Muscle of leg (tissue), 3 donors: ENCODE measurements at regions not wholly inside any gene's neighbourhood (a gene's known extent, or its start where the extent isn't known, plus 50 kb on each side); places are given as distances from the start of the nearest gene placed in this dataset.

Source experiments
- DNase-seq: peaks from one replicate; pipeline ENCODE4 v3.0.0; 2013
- H3K27ac ChIP-seq: one replicate; pipeline ENCODE4 v1.5.1; 2013; ENCODE audit warnings: mild to moderate bottlenecking, low read length, control low read depth
- H3K27me3 ChIP-seq: one replicate; pipeline ENCODE4 v1.6.1; 2013; ENCODE audit warnings: low read length; ENCODE audit not compliant: control insufficient read depth, insufficient read depth
- H3K36me3 ChIP-seq: one replicate; pipeline ENCODE4 v1.6.1; 2013; ENCODE audit warnings: low read length; ENCODE audit not compliant: control insufficient read depth, insufficient read depth
- H3K4me1 ChIP-seq: one replicate; pipeline ENCODE4 v1.6.1; 2013; ENCODE audit warnings: low read length; ENCODE audit not compliant: control insufficient read depth, insufficient read depth
- H3K4me3 ChIP-seq: one replicate; pipeline ENCODE4 v1.5.1; 2013; ENCODE audit warnings: low read length, control low read depth
- H3K9me3 ChIP-seq: replicated peaks from 2 replicates; pipeline ENCODE4 v1.6.1; 2013; ENCODE audit warnings: low read depth, low read length; ENCODE audit not compliant: control insufficient read depth
- WGBS: methylation state at CpG from one replicate; pipeline ENCODE4 v1.1.5; 2013; ENCODE audit warnings: missing lambda C conversion rate; ENCODE audit not compliant: insufficient coverage; 5-methylcytosine and 5-hydroxymethylcytosine counted together

GRCh38 chr10:85448716-85449115 lies 917.9 kb downstream of the GRID1 start:
- 58% methylated on average over 4 of the region's 5 CpGs for WGBS
- no peak for DNase-seq
- no peaks in the 10 kb centered on the region for H3K4me1 ChIP-seq
- H3K36me3 ChIP-seq, result no peaks in the 10 kb centered on the region
- H3K4me3 ChIP-seq, result no peak overlapping the region
- H3K9me3 ChIP-seq, result no peaks in the 10 kb centered on the region
- H3K27ac ChIP-seq, result no peak overlapping the region
- no peaks in the 10 kb centered on the region for H3K27me3 ChIP-seq

DNA sequence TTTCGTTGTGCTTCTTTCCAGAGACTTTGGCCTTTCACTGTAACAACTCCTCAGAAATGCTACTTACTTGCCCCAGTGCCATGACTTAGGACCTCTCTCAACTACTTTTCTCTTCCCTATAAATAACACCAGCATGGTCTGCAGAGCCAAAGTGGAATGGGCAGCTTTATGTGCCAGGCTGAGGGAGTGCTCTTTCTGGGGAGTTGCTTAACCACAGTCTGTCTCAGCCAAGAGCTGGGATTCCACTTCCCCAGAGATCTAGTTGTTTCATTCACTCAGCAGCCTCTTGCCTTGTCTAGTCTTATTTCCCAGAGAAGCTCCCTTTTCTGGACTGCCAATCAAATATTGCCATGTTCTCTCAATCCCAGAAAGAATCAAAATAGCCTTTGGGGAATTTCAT lies 912.2 kb downstream of the GRID1 start:
- no peak overlapping the region for H3K4me3 ChIP-seq
- H3K27me3 ChIP-seq, result no peaks in the 10 kb centered on the region
- H3K4me1 ChIP-seq, result no peaks in the 10 kb centered on the region
- H3K9me3 ChIP-seq, result no peaks in the 10 kb centered on the region
- no peak overlapping the region for H3K27ac ChIP-seq
- WGBS, result 100% methylated on average over 1 of the region's 1 CpG
- no peaks in the 10 kb centered on the region for H3K36me3 ChIP-seq
- DNase-seq, result no peak

GRCh38 chr10:85457191-85457590 lies 909.4 kb downstream of the GRID1 start:
- DNase-seq, result no peak
- WGBS, result no CpG with 5 or more reads among the region's 2 CpGs
- Histone ChIP-seq H3K4me1 (no peaks in the 10 kb centered on the region), H3K4me3 (no peak overlapping the region), H3K36me3 (no peaks in the 10 kb centered on the region), H3K9me3 (no peaks in the 10 kb centered on the region), H3K27ac (no peak overlapping the region), H3K27me3 (no peaks in the 10 kb centered on the region)

GRCh38 chr10:85458324-85458723 lies 908.3 kb downstream of the GRID1 start:
- Histone ChIP-seq H3K9me3 (no peaks in the 10 kb centered on the region), H3K27me3 (no peaks in the 10 kb centered on the region), H3K27ac (no peak overlapping the region), H3K4me1 (no peaks in the 10 kb centered on the region), H3K4me3 (no peak overlapping the region), H3K36me3 (no peaks in the 10 kb centered on the region)
- no CpG with 5 or more reads among the region's 3 CpGs for WGBS
- DNase-seq, result no peak

DNA sequence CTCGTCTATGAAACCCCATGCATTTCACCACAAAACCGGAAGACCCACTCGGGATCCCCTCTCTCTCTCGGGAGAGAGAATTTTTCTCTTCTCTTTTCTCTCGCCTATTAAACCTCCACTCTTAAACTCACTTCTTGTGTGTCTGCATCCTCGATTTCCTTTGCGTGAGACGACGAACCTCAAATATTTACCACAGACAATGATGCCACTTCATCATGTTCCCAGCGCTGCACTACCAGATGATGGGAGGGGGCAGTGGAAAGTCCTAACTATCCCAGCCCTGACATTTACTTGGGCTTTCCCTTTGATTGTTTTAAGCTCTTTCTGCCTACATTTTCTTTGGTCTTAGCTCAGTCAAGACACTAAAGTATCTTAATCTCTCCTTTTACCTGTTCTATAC lies 906.7 kb downstream of the GRID1 start:
- Histone ChIP-seq H3K4me1 (no peaks in the 10 kb centered on the region), H3K9me3 (no peaks in the 10 kb centered on the region), H3K27ac (no peak overlapping the region), H3K36me3 (no peaks in the 10 kb centered on the region), H3K4me3 (no peak overlapping the region), H3K27me3 (no peaks in the 10 kb centered on the region)
- no peak for DNase-seq
- 83% methylated on average over 8 of the region's 10 CpGs for WGBS

GRCh38 chr10:85464336-85464735 lies 902.3 kb downstream of the GRID1 start:
- no peak overlapping the region for H3K27ac ChIP-seq
- H3K9me3 ChIP-seq, result peaks cover 2% of the 10 kb centered on the region
- no peak overlapping the region for H3K4me3 ChIP-seq
- no peaks in the 10 kb centered on the region for H3K36me3 ChIP-seq
- no peak for DNase-seq
- no peaks in the 10 kb centered on the region for H3K4me1 ChIP-seq
- 100% methylated on average over 1 of the region's 2 CpGs for WGBS
- no peaks in the 10 kb centered on the region for H3K27me3 ChIP-seq

GRCh38 chr10:85477979-85478378 lies 888.6 kb downstream of the GRID1 start:
- Histone ChIP-seq H3K4me1 (no peaks in the 10 kb centered on the region), H3K9me3 (peaks cover 2% of the 10 kb centered on the region), H3K27me3 (no peaks in the 10 kb centered on the region), H3K4me3 (no peak overlapping the region), H3K36me3 (no peaks in the 10 kb centered on the region), H3K27ac (no peak overlapping the region)
- no CpG with 5 or more reads among the region's 1 CpG for WGBS
- no peak for DNase-seq

GRCh38 chr10:85490431-85490830 lies 876.2 kb downstream of the GRID1 start:
- Histone ChIP-seq H3K4me3 (no peak overlapping the region), H3K4me1 (no peaks in the 10 kb centered on the region), H3K27me3 (no peaks in the 10 kb centered on the region), H3K27ac (no peak overlapping the region), H3K9me3 (no peaks in the 10 kb centered on the region), H3K36me3 (no peaks in the 10 kb centered on the region)
- DNase-seq, result no peak

DNA sequence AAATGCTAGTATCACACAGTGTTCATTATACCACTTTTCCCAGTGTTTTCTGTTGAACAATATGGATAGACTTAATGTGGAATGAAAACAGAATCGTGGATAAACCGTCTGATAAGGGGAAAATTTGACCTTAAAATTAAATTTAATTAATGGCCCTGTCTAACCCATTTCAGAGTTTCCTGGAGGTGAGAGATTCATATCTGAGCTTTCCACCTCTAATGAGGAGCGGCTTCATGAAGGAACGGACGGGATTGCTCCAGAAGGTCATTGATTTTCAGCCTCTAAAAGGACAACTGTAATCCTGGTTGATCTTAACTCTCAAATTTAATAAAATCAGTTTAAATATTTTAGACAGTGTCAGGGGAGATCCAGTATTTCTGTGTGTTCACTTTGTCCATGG lies 874.9 kb downstream of the GRID1 start:
- H3K36me3 ChIP-seq, result no peaks in the 10 kb centered on the region
- no peak overlapping the region for H3K27ac ChIP-seq
- no peaks in the 10 kb centered on the region for H3K27me3 ChIP-seq
- no peak for DNase-seq
- no peaks in the 10 kb centered on the region for H3K4me1 ChIP-seq
- H3K4me3 ChIP-seq, result no peak overlapping the region
- no peaks in the 10 kb centered on the region for H3K9me3 ChIP-seq
- no CpG with 5 or more reads among the region's 5 CpGs for WGBS

DNA sequence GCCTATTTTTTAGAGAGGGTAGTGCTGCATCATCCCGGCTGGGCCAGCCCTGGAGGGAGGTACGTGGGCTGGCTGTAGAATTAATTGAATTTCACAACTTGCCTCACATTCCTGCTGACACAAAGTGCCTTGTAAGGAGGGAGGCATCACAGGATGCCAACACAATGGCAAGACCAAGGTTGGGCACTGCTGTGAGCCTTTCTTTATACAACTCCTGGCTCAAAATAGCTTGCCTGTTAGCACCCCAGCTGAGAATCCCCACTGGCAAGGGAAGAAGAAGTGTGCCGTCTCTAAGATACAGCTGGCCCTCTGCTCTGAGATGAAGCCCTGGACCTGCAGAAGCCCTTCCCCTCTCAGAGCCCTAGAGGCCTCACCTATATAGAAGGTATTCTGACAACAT lies 873.9 kb downstream of the GRID1 start:
- no peak for DNase-seq
- H3K27me3 ChIP-seq, result no peaks in the 10 kb centered on the region
- no peak overlapping the region for H3K4me3 ChIP-seq
- no peaks in the 10 kb centered on the region for H3K4me1 ChIP-seq
- H3K27ac ChIP-seq, result no peak overlapping the region
- WGBS, result 20% methylated on average over 1 of the region's 3 CpGs
- no peaks in the 10 kb centered on the region for H3K36me3 ChIP-seq
- no peaks in the 10 kb centered on the region for H3K9me3 ChIP-seq

DNA sequence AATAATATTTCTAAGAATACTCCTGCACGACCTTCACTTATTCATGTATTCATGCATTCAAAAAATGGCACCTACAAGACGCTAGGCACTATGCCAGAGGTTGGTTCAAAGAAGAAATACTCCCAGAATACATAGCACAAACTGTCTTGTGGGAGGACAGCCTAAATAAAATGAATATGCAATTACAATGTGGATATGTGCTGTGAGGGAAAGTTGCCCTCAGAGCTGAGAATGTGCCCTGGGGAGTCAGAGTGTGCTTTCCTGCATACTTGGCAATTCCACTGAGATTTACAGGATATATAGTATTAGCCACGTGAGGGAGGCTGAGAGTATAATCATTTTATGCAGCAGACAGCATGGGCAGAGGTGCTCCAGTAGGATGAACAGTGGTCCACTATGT lies 872.9 kb downstream of the GRID1 start:
- Histone ChIP-seq H3K27ac (no peak overlapping the region), H3K9me3 (no peaks in the 10 kb centered on the region), H3K36me3 (no peaks in the 10 kb centered on the region), H3K4me3 (no peak overlapping the region), H3K4me1 (no peaks in the 10 kb centered on the region), H3K27me3 (no peaks in the 10 kb centered on the region)
- no peak for DNase-seq
- WGBS, result 14% methylated on average over 1 of the region's 3 CpGs
